ENCODE measurements at regions not wholly inside any gene's neighbourhood (a gene's known extent, or its start where the extent isn't known, plus 50 kb on each side); places are given as distances from the start of the nearest gene placed in this dataset.
"Not testable (repeated sequence)": the region's sequence is repeated elsewhere in the genome, so short reads cannot be mapped to it uniquely, and the experiment has no call there.

DNA sequence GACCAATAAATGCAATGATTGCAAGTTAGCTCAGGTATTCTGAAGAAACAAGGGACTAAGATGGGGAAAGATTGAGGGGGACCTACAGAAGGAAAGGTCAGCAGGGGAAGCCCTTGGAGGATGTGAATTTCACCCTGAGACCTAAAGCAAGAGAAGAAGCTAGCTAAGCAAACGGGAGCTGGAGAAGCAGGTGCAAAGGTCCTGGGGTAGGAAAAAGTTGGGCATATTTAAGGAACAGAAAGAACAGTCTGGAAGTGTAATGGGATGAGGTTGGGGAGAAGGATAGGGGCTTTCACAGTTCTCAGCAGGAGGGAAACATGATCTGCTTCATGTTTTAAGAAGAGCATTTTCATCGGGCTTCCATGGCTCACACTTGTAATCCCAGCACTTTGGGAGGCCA is 89.7 kb upstream of the SLC45A1 start:
- no peak for DNase-seq (ENCODE audit: low spot score)

- not testable (repeated sequence) for DNase-seq (ENCODE audit: low spot score)
These were observed 90.2 kb upstream of the SLC45A1 start for GRCh38 chr1:8227674-8228073.

GRCh38 chr1:8226747-8227146 is 91.2 kb upstream of the SLC45A1 start:
- DNase-seq (ENCODE audit: low spot score), result no peak

DNA sequence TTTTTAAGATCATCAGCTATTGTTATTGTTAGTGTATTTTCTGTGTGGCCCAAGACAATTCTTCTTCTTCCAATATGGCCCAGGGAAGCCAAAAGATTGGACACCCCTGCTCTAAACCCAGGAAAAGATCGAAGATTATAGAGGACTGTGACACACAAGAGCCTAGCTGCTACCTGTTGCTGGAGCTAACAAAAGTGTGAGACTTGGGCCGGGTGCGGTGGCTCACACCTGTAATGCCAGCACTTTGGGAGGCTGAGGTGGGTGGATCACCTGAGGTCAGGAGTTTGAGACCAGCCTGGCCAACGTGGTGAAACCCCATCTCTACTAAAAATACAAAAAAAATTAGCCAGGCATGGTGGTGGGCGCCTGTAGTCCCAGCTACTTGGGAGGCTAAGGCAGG is 91.9 kb upstream of the SLC45A1 start:
- DNase-seq (ENCODE audit: low spot score), result not testable (repeated sequence)

- no peak for DNase-seq (ENCODE audit: low spot score)
These were observed 94.4 kb upstream of the SLC45A1 start for GRCh38 chr1:8223526-8223925.

GRCh38 chr1:8222789-8223188 is 95.1 kb upstream of the SLC45A1 start:
- no peak for DNase-seq (ENCODE audit: low spot score)

- no peak for DNase-seq (ENCODE audit: low spot score)
These were observed 98.4 kb upstream of the SLC45A1 start for GRCh38 chr1:8219530-8219929.

GRCh38 chr1:8218351-8219092 is 99.4 kb upstream of the SLC45A1 start:
- no peak for DNase-seq (ENCODE audit: low spot score)

- DNase-seq (ENCODE audit: low spot score), result no peak
These were observed 100.1 kb upstream of the SLC45A1 start for GRCh38 chr1:8217809-8218208.

DNA sequence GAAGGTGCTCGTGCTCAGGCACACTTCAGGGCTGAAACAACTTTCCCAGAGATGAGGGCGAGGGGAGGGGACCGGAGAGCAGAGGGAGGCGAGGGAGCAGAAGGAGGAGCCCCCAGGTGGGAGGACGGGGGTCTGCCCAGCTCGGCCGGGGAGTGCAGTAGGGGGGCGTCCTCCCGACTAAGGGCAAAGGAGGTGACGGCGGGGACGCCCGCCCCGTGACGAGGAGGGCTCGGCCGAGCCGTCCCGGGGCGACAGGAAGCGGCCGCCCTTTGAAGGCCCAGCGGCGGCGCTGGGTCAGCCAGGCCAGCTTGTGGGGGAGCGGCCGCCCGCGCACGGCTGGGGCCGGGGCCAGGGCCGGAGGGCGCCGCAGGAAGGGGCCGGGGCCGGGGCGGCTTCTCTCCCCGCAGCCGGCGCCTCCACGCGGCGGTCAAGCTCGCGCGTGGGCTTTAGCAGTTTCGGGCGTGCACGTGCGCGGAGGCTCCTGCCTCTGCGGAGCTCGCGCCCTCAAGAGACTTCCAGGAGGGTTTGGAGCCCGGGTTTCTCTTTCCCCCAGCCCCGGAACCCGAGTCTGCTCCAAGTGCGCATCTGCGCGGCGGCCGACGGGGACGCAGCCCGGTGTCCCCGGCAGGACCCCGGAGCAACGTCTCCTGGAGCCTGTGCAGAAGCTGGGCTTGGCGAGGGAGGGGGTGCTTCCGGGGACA is 100.8 kb upstream of the SLC45A1 start:
- DNase-seq (ENCODE audit: low spot score), result no peak

- no peak for DNase-seq (ENCODE audit: low spot score)
These were observed 101.9 kb upstream of the SLC45A1 start for GRCh38 chr1:8216005-8216404.

- DNase-seq (ENCODE audit: low spot score), result peak; percentile 25
These were observed 103.3 kb upstream of the SLC45A1 start for GRCh38 chr1:8214501-8215173.

GRCh38 chr1:8213676-8214075 is 104.2 kb upstream of the SLC45A1 start:
- DNase-seq (ENCODE audit: low spot score), result no peak

- DNase-seq (ENCODE audit: low spot score), result no peak
These were observed 104.8 kb upstream of the SLC45A1 start for GRCh38 chr1:8213136-8213535.

- DNase-seq (ENCODE audit: low spot score), result no peak
These were observed 105.3 kb upstream of the SLC45A1 start for GRCh38 chr1:8212580-8213031.

DNA sequence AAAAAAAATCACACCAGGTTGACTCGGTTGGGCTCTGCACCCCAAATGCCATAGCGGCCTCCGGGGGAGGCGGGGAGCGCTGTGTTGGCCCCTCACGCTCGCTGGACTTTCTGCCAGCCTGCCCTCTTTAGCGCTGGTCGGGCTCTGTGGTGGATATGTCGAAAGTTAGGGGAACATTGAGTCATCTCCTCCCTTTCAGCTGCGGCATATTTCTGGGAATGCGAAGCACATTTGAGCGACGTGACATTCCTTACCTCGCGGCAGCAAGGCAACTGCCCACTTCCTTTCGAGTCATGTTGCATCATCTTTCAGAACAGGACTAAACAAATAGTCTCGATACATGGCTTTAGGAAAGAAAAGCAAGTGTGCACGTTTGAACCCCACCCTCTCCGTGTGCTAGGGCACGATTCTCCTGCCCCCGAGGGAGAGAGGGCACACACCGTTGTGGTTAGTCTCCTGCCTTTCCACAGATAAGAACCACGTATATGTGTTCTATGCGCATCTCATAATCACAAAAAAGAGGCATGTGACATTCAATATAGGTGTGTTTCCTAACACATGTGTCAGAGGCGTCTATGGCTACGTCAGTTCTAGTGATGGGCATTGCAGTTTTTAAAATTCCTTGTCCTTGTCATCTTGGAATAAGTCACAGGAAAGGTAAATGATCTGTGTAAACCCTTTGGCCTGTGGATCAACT is 105.9 kb upstream of the SLC45A1 start:
- peak; percentile 99 for DNase-seq (ENCODE audit: low spot score)

- DNase-seq (ENCODE audit: low spot score), result no peak
These were observed 106.5 kb upstream of the SLC45A1 start for GRCh38 chr1:8211251-8211882.

GRCh38 chr1:8207202-8207601 is 110.7 kb upstream of the SLC45A1 start:
- no peak for DNase-seq (ENCODE audit: low spot score)

DNA sequence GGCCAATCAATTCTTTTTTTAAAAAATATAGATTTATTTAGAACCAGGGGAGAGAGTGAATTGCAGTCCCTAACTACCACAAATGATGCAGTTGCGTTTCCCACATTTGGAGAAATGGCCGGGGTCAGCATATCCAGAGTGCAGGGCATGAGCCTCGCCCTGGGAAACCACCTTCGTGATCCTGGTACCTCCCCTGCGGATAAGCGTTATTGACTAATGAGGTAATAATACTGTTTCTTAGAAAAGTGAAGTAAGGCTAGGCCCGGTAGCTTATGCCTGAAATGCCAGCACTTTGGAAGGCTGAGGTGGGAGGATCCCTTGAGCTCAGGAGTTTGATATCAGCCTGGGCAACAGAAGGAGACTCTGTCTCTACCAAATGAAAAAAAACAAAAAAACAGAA is 111.5 kb upstream of the SLC45A1 start:
- DNase-seq (ENCODE audit: low spot score), result no peak

GRCh38 chr1:8205771-8206170 is 112.1 kb upstream of the SLC45A1 start:
- no peak for DNase-seq (ENCODE audit: low spot score)

DNA sequence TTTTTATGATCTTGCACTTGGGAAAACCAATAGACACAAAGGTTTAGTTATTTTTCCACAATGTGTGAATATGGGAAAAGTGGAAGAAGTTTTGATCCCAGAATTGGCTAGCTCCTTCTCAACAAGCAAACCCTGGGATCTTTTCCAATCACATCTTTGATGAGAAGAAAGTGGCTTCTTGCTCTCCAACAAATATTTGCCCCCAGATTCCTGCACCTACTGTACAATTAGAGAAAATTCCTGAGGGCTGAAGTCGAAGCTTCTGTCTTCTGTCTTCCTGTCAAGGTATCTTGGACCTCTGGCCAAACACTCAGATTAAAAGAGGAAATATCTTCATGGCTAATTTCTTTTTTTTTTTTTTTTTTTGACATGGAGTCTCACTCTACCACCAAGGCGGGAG is 113.1 kb upstream of the SLC45A1 start:
- DNase-seq (ENCODE audit: low spot score), result no peak

GRCh38 chr1:8203551-8203950 is 114.4 kb upstream of the SLC45A1 start:
- DNase-seq (ENCODE audit: low spot score), result no peak
